HG03442 (cell line): ENCODE measurements at regions not wholly inside any gene's neighbourhood (a gene's known extent, or its start where the extent isn't known, plus 50 kb on each side); places are given as distances from the start of the nearest gene placed in this dataset.
"Not testable (repeated sequence)": the region's sequence is repeated elsewhere in the genome, so short reads cannot be mapped to it uniquely, and the experiment has no call there.

Experiments
- ATAC-seq: cut with Tn5 transposase; IDR thresholded peaks from one replicate; pipeline ENCODE4 v1.9.1; 2021; ENCODE audit warnings: mild to moderate bottlenecking, moderate library complexity; ENCODE audit not compliant: unreplicated experiment

- no peak for ATAC-seq
These were observed 485.4 kb downstream of the KLF5 start for GRCh38 chr13:73544175-73544574.

GRCh38 chr13:73542446-73542845 lies 483.6 kb downstream of the KLF5 start:
- ATAC-seq = no peak

- no peak for ATAC-seq
These were observed 478.1 kb downstream of the KLF5 start for GRCh38 chr13:73536865-73537264.

- ATAC-seq = no peak
These were observed 476.5 kb downstream of the KLF5 start for GRCh38 chr13:73535341-73535740.

- no peak for ATAC-seq
These were observed 474.2 kb downstream of the KLF5 start for GRCh38 chr13:73532987-73533510.

- no peak for ATAC-seq
These were observed 473.8 kb downstream of the KLF5 start for GRCh38 chr13:73532582-73532981.

- ATAC-seq = no peak
These were observed 472.2 kb downstream of the KLF5 start for GRCh38 chr13:73531014-73531413.

- no peak for ATAC-seq
These were observed 464.1 kb downstream of the KLF5 start for GRCh38 chr13:73522937-73523336.

GRCh38 chr13:73521985-73522524 lies 463.2 kb downstream of the KLF5 start:
- ATAC-seq = no peak

- no peak for ATAC-seq
These were observed 462.5 kb downstream of the KLF5 start for GRCh38 chr13:73521290-73521624.

- ATAC-seq = no peak
These were observed 461.9 kb downstream of the KLF5 start for GRCh38 chr13:73520566-73521289.

- not testable (repeated sequence) for ATAC-seq
These were observed 461.3 kb downstream of the KLF5 start for GRCh38 chr13:73520135-73520534.

GRCh38 chr13:73519396-73520116 lies 460.8 kb downstream of the KLF5 start:
- ATAC-seq = no peak

GRCh38 chr13:73517766-73518165 lies 459.0 kb downstream of the KLF5 start:
- ATAC-seq = no peak

- no peak for ATAC-seq
These were observed 457.9 kb downstream of the KLF5 start for GRCh38 chr13:73516731-73517130.

GRCh38 chr13:73514208-73514607 lies 455.4 kb downstream of the KLF5 start:
- no peak for ATAC-seq

GRCh38 chr13:73513751-73514150 lies 454.9 kb downstream of the KLF5 start:
- ATAC-seq = no peak

GRCh38 chr13:73508841-73509240 lies 450.0 kb downstream of the KLF5 start:
- no peak for ATAC-seq

GRCh38 chr13:73505376-73505890 lies 446.6 kb downstream of the KLF5 start:
- no peak for ATAC-seq

- ATAC-seq = no peak
These were observed 440.9 kb downstream of the KLF5 start for GRCh38 chr13:73499695-73500094.

GRCh38 chr13:73497430-73497829 lies 438.6 kb downstream of the KLF5 start:
- ATAC-seq = no peak

- ATAC-seq = no peak
These were observed 437.9 kb downstream of the KLF5 start for GRCh38 chr13:73496711-73497110.
